Esophagus muscularis mucosa (tissue), 4 donors: ENCODE measurements at regions not wholly inside any gene's neighbourhood (a gene's known extent, or its start where the extent isn't known, plus 50 kb on each side); places are given as distances from the start of the nearest gene placed in this dataset.

Source experiments
- EP300 ChIP-seq: sonication (generic); formaldehyde crosslinking; IDR thresholded peaks from one replicate; pipeline ENCODE4 v1.6.1; 2017; ENCODE audit warnings: antibody characterized with exemption
- POLR2A ChIP-seq: fragments of 450-650 bp; IDR thresholded peaks from one replicate; pipeline ENCODE4 v1.6.1; 2017; ENCODE audit warnings: antibody characterized with exemption, moderate library complexity, mild to moderate bottlenecking, low read depth
- POLR2AphosphoS5 ChIP-seq, 2 donors: sonication (generic); formaldehyde crosslinking; IDR thresholded peaks; one replicate each; pipeline ENCODE4 v1.6.1; 2017; ENCODE audit warnings: antibody characterized with exemption in 2 of 2
- TF ChIP-seq, protein P1 (sequence below), 3 experiments: fragments of 200-600 bp in 2 of 3; fragments of 450-650 bp in 1 of 3; sonication (generic) in 2 of 3; IDR thresholded peaks; one replicate each; pipeline ENCODE4 v1.5.1; 2017 to 2019; ENCODE audit warnings: antibody characterized with exemption in 3 of 3, mild to moderate bottlenecking in 2 of 3, moderate library complexity in 1 of 3

DNA sequence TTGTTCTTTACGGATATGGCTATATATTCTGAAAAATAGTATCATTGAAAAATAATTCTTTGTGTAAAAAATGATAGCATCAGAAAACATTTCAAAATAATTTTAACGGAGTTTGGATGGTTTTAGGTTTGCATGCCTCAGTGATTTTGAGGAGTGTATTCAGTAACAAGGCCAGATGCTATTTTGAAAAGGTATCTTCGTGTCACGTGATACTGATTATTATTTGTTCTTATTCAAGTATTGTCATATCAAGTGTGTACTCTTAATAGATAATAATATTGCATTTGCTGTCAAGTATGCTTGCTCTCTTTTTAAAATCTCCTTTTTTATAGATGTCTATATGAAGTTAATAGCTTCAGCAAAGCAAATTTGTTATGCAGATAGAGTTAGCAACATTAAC lies 313.1 kb upstream of the PTPRD start:
- TF ChIP-seq, protein P1, sequence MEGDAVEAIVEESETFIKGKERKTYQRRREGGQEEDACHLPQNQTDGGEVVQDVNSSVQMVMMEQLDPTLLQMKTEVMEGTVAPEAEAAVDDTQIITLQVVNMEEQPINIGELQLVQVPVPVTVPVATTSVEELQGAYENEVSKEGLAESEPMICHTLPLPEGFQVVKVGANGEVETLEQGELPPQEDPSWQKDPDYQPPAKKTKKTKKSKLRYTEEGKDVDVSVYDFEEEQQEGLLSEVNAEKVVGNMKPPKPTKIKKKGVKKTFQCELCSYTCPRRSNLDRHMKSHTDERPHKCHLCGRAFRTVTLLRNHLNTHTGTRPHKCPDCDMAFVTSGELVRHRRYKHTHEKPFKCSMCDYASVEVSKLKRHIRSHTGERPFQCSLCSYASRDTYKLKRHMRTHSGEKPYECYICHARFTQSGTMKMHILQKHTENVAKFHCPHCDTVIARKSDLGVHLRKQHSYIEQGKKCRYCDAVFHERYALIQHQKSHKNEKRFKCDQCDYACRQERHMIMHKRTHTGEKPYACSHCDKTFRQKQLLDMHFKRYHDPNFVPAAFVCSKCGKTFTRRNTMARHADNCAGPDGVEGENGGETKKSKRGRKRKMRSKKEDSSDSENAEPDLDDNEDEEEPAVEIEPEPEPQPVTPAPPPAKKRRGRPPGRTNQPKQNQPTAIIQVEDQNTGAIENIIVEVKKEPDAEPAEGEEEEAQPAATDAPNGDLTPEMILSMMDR (IDR thresholded peaks at IDR 0.05): no peak
- TF ChIP-seq POLR2A: no peak
- TF ChIP-seq EP300: no peak
- TF ChIP-seq POLR2AphosphoS5 (IDR thresholded peaks at IDR 0.05): no peak
